ENCODE measurements at regions not wholly inside any gene's neighbourhood (a gene's known extent, or its start where the extent isn't known, plus 50 kb on each side); places are given as distances from the start of the nearest gene placed in this dataset.
"Not testable (repeated sequence)": the region's sequence is repeated elsewhere in the genome, so short reads cannot be mapped to it uniquely, and the experiment has no call there.

DNA sequence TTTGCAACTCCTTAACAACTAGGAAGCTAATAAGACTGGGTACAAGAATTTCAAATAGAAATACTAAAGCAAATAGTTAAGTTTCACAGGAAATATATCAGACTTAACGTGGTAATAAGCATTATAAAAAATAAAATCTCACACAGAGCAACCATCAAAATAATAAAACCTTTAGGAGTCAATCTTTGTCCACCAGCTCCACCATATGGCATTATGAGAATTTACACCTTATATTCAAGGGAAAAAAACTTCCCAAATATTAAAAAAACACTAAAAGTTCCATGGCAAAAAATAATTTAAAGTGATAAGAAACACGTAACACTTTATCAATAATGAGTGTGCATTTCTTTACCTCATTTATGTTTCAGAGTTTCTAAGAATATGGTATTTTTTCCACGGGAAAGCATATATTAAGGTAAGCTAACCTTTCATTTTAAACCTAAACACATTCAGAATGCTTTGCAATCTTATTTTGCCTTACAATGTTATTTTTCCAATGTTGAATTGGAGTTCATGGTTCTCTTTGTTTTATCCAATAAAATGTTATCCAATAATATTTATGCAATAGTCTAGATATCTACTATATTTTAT, 423.2 kb upstream of the SGCG start:
- no peak for DNase-seq (ENCODE audit: low spot score)

GRCh38 chr13:22758245-22758644, 422.5 kb upstream of the SGCG start:
- DNase-seq (ENCODE audit: low spot score), result no peak

- no peak for DNase-seq (ENCODE audit: low spot score)
Observed at GRCh38 chr13:22761709-22762108, 419.1 kb upstream of the SGCG start.

DNA sequence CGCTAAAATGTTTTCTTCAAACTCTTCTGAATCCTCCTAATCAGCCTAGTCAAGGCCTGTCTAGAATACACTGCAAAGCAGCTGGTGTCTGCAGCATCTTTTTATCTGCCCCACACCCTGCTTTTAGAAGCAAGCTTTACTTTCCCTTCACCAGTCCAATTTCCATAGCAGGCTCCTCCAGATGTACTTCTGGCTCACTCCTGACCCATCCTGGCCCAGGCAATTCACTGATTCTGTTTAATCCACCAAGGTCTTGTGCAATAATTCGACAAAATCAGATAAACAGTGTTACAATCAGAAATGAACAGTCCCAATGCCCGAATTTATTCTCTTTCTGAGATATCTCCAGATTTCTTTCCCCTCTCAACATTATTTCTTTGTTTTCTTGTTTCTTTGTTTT, 415.2 kb upstream of the SGCG start:
- no peak for DNase-seq (ENCODE audit: low spot score)

- DNase-seq (ENCODE audit: low spot score), result no peak
Observed at GRCh38 chr13:22770891-22771290, 409.9 kb upstream of the SGCG start.

GRCh38 chr13:22773465-22773864, 407.3 kb upstream of the SGCG start:
- DNase-seq (ENCODE audit: low spot score), result no peak

DNA sequence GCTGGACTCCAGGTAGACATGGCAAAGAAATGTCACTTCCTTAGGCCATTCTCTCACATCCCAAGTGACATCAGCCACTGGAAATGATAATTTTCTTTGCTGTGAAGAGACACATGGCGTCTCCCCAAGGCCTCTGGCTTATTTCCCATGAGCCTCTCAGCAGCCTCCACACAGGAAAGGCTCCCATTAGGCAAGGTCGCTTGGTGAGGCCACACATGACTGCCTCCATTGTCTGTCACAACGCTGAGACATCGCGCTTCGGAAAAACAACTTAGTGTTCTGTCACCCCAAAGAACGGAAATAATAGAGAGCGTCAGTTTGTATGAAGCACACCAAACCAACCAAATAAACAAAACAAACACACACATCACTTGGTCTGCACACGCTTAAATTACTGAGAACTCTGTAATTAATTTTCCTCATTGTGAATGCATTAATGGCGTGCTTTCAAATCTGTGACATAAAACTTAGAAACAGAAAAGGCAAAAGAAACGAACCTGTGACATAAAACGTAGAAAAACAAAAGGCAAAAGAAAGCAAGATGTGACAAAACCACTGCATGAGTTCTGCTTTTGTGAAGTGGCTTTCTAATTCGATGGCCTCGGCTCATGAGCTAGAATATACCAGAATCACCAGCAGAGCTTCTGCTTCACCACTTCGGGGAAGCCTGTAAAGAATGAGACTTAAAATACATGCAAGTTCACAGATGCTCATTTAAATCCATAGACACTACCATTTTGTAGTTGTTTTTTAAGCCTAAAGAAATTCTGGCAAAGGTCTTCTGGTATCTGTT, 404.2 kb upstream of the SGCG start:
- no peak for DNase-seq (ENCODE audit: low spot score)

- DNase-seq (ENCODE audit: low spot score), result no peak
Observed at GRCh38 chr13:22777207-22777606, 403.6 kb upstream of the SGCG start.

- DNase-seq (ENCODE audit: low spot score), result no peak
Observed at GRCh38 chr13:22789027-22789593, 391.7 kb upstream of the SGCG start.

- no peak for DNase-seq (ENCODE audit: low spot score)
Observed at GRCh38 chr13:22789916-22790315, 390.9 kb upstream of the SGCG start.

GRCh38 chr13:22793598-22794134, 387.1 kb upstream of the SGCG start:
- DNase-seq (ENCODE audit: low spot score), result no peak

DNA sequence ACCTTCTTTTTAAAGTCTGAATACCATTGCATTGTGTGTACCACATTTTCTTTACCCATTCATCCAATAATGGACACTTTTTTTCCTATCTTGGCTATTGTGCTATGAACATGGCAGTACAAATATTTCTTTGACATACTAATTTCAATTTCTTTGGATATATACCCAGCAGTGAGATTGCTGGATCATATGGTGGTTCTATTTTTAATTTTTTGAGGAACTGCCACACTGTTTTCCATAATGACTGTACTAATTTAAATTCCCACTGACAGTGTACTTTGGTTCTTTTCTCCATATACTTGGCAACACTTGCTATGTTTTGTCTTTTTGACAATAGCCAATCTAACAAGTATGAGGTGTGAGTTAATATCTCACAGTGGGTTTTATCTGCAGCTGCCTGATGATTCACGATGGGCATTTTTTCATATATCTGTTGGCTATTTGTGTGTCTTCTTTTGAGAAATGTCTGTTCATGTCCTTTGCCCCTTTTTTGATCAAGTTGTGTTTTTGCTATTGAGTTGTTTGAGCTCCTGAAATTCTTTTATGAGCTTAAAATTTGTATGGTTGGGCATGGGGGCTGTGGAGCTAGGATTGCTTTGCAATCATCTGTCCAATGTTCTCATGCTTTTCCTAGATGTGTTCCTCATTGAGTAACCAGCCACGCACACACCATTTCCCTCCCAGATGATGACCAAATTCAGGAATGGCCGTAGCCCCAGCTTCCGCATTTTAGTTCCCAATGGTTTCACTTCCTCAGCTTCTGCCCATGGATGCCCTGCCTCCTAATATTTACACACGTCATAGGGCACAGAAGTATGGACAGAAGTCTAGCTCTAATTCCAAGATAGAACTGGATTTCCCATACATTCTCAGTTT, 380.0 kb upstream of the SGCG start:
- no peak for DNase-seq (ENCODE audit: low spot score)

DNA sequence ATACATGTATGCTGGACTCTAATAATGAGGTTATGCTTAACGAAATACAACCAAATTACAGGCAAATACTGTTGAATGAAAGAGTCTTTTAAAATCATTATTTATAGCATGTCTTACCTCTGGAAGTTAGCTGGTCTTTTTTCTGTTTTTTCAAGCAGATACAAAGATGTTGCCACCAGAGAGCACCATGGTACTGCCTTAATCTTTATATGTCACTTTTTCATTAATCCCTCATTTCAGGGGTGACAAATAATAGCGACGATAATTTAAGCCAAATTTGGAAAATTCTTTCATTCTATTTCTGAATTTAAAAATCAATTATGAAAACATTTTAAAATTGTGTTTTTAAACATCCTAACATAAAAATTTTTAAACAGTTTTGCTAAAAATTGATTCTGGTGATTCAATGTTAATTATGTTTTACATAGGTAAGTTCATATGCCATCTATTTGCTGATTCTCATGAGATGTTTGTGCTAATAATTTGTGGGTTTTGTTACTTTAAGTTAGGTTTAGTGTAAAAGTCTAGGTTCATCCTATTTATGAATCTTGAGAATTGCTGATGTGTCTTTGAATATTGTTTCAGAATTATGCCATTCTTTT, 379.3 kb upstream of the SGCG start:
- DNase-seq (ENCODE audit: low spot score), result no peak

DNA sequence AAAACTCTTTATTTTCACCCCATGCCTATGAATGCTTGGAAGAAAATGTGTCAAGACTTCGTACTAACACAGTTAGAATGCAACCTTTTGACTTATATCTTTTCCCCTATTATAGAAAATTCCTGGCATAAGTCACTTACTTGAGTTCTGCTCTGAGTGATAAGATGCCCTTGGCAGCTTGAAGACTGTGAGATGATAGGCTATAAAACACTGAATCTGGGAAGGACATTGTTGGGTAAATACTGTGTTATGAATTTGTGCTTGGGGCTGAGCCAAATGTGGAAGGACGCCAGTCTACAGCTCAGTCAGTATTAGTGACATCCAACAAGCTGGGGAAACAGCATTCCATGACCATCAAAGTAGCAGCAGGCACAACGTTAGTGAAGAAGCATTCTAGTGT, 368.0 kb upstream of the SGCG start:
- DNase-seq (ENCODE audit: low spot score), result no peak

GRCh38 chr13:22813531-22814377, 367.0 kb upstream of the SGCG start:
- not testable (repeated sequence) for DNase-seq (ENCODE audit: low spot score)

- DNase-seq (ENCODE audit: low spot score), result not testable (repeated sequence)
Observed at GRCh38 chr13:22814433-22814832, 366.3 kb upstream of the SGCG start.

GRCh38 chr13:22821589-22821988, 359.2 kb upstream of the SGCG start:
- DNase-seq (ENCODE audit: low spot score), result no peak

DNA sequence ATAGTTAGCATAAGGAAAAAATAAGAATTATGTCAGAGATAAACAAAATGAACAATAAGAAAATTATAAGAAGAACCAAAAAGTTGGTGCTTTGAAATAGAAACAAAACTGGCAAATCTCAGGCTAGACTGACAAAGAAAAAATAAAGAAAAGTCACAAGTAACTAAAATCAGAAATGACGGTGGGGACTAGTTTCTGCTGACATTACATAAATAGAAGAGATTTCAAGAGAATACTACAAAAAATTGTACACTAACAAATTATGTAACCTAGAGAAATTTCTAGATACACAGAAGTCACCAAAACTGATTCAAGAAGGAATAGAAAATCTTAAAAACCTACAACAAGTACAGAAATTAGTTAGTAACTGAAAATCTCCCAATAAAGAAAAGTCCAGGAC, 355.6 kb upstream of the SGCG start:
- no peak for DNase-seq (ENCODE audit: low spot score)

DNA sequence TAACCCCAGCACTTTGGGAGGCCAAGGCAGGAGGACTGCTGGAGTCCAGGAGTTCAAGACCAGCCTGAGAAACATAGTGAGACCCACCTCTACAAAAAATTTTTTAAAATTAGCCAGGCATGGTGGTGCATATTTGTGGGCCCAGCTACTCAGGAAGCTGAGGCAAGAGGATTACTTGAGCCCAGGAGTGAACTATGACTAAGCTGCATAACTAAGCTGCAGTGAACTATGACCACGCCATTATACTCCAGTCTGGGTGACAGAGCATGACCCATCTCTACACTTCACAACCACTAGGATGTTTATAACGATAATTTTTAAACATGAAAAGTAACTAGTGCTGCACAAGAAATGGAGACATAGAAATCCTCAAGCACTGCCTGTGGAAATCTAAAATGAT, 352.7 kb upstream of the SGCG start:
- no peak for DNase-seq (ENCODE audit: low spot score)

- DNase-seq (ENCODE audit: low spot score), result no peak
Observed at GRCh38 chr13:22836475-22836874, 344.3 kb upstream of the SGCG start.
